IPS-NIHi7 (cell line): ENCODE measurements at regions not wholly inside any gene's neighbourhood (a gene's known extent, or its start where the extent isn't known, plus 50 kb on each side); places are given as distances from the start of the nearest gene placed in this dataset.

Source experiments
- DNase-seq: peaks from one replicate; pipeline ENCODE4 v3.0.0; 2012; ENCODE audit warnings: mixed read lengths; ENCODE audit errors: extremely low spot score

DNA sequence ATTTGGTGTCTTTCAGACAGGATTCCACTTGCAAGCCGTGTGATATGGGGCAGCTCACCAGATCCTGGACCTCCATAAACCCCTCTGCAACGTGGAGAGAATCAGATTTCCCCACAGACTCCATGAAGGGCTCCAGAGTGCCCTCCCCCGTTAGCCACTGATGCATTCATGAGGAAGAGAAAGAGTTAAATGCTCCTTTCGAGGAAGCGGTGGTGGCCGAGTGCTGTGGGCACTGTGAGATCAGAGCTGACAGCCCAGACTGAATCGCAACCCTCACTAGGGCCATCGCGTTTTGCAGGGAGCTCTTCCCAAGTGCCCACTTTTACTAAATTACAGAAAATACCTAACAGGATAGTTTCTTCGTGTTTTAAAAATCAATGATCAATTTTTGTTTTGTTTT lies 226.3 kb upstream of the ZNF32 start:
- DNase-seq: no peak

DNA sequence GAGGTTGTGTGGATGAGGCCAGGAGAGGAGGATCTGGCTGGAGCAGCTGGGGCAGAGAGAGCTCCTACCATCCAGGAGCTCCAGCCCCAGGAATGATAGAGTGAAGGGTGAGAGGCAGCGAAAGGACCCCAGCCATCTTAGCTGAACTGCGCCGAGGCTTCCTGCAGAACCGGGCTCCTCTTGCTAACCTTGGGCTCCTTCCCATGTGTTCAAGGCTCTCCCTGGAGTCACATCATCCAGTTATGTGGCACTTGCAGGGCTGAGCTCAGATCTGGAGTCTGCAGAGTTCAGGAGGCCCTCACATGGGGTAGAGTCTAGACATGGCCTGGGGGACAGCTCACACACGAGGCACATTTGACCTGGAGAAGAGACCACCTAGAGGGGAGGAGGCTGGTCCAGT lies 225.0 kb upstream of the ZNF32 start:
- DNase-seq: no peak

DNA sequence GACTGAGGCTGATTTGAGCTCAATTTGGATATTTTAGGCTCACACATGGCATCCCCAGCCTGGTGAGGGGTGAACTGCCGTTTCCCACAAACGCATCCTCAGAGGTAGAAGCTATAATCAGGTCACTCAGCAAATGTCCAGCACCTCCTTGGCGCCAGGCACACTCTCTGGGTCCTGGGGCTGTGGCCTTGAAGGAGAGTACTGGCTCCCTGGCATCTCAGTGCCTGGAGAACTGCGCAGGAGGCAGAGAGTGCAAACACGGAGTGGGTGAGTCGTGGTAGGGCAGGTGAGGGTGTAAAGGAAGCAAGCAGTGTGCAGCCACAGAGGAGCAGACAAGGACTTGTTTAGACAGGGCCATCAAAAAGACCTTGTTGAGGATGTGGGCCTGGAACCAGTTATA lies 224.0 kb upstream of the ZNF32 start:
- no peak for DNase-seq

GRCh38 chr10:43871545-43871944 lies 222.9 kb upstream of the ZNF32 start:
- DNase-seq: no peak

DNA sequence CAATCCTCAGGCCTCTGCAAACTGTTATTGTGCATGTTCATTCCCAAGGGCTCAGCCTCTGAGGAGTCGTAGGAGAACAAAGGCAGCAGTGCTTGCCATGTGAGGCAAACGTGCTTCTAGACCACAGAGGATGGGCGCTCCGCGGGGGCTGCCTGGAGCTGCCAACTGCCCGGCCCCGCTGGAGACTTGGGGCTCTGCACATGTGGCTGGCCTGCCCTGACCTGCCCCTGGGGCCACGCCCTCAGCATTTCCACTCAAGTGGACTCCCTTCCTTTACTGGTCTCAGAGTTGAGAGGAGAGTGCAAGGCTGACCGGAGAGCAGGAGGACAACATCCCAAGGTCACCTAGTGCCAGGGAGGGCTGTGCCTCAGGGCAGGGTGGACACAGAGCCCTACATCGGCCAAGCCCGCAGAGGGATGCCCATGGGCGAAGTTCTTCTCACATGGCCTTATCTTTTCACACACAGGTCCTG lies 222.3 kb upstream of the ZNF32 start:
- DNase-seq: no peak

- DNase-seq: no peak
Observed at GRCh38 chr10:43869669-43870322, 221.1 kb upstream of the ZNF32 start.

- no peak for DNase-seq
Observed at GRCh38 chr10:43868952-43869351, 220.3 kb upstream of the ZNF32 start.

DNA sequence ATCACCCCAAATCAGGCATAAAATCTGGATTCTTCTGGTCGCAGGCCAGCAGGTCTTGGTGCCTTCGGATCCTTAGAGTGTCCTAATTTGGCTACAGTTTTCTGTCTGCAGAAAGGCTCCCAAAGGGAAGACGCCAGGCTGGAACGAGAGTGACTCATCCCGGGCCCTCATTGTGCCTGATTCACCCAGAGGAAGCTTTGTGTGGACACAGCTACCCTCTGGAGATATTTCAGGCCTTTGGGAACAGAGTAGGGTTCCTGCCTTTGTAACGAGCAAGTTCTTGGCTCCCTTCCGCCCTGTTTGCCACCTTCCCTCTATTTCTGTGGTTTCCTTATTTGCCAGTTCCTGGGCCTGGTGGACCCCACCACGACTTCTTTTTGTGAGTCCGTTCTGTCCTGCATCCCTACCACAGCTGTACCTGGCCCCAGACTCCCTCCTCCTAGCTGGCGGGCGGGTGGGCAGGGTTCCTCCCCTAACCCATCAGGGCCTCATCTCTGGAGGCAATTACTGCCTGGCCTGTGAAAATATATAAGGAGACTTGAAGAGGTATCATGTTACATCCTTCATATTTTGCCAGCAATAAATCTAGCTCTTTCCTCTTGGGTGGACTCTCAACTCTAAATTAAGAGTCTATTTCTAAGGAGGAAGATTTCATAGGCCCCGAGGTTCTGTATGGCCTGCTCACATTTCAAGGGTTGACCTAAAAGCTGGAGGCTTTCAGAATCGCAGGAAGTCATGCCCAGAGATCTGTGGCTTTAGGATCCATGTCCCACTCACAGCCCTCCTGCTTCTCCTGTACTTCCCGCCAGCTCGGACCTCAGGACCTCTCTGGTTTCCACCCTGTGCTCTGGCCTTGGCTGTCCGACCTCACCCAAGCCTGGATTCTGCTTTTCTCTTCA lies 219.2 kb upstream of the ZNF32 start:
- DNase-seq: no peak

DNA sequence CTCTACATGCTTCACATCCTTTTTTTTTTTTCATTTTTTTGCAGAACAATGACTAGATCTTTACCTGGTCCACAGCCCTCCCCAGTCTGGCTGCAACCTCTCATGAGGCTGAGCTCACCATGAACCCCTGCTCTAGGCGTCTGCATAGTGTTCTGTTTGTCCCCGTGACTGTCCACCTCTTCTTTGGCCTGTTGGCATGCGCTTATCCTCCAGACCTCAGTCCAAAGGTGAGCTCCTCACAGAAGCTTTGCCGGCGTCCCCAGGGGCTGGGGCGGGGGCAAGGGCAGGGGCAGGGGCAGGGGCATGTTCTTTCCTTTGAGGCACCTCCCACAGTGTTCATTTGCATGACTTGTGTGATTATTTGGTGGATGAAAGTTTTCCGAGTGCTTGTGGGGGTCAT lies 218.4 kb upstream of the ZNF32 start:
- no peak for DNase-seq

GRCh38 chr10:43866712-43867111 lies 218.0 kb upstream of the ZNF32 start:
- no peak for DNase-seq

DNA sequence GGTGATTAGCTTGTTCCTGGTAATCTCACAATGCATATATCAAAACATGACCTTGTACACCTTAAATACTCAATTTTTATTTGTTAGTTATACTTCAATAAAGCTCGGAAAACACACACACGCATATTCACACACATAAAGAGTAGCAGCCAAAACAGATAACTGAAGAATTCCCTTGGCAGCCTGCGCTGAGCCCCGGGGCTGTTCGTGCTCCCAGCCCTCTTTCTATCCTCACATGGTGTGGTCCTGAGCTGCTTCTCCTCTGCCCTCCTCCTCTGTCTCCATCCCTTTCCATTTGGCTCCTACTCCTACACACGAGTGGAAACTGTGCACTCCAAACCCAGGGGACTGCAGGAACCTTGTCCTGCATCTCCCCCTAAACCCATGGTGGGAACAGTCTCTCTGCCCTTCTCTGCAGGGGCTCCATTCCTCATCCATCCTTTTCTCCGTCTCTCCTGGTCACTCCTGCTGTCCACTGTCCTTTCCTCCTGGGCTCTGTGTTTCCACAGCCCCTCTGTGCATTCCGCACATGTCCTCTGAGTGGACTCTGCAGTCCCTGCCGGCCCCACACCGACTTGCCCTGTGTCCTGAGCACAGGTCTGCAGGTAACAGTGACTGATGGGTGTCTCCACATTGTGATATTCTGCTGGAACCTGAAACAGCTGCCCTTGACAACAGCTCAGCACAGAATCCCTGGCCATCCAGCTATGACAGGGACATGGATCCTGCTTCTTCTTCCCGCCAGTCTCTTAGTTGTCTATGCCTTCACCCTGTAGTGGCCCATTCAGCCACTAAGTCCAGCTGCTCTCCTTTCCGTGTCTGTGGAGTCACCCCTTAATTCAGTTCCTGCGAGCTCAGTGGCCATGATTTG lies 216.8 kb upstream of the ZNF32 start:
- DNase-seq: no peak

DNA sequence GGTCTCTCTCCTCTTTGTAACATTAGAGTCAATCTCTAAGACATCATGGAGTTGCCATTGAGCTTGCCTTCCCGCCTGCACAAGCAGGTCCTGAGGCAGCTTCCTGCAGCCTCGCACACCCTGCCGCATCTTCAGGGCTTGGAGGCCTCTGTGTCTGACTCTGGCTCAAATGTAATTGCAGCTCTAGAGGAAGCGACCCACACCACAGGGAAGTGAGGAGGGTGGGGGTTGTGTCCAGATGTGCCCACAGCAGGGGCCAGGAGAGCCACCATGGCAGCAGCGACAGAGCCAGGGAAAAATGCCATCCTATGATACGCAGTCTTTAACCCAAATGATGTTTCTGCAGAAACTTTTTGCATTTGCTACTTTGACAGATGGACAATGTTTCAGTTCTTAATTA lies 216.0 kb upstream of the ZNF32 start:
- no peak for DNase-seq

- DNase-seq: no peak
Observed at GRCh38 chr10:43863859-43864591, 215.3 kb upstream of the ZNF32 start.

DNA sequence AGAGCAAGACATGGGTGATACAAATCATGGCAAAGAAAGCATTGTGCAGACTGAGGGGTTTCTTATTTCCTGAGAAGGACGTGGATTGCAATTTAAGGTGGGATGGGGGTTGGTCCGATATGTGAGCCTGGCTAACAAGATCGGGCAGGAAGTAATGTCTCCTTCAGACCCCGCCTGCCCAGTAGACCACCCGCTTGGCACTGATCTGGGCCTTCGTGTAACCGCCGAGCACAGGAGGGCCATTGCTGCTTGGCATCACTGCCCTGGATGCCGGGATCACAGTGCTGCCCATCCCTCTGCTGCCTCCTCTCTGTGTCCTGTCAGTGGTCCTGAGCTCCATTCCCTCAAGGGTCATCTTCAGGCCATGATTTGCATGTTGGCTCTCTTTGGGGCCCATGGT lies 214.6 kb upstream of the ZNF32 start:
- DNase-seq: no peak

- no peak for DNase-seq
Observed at GRCh38 chr10:43862756-43863155, 214.1 kb upstream of the ZNF32 start.

DNA sequence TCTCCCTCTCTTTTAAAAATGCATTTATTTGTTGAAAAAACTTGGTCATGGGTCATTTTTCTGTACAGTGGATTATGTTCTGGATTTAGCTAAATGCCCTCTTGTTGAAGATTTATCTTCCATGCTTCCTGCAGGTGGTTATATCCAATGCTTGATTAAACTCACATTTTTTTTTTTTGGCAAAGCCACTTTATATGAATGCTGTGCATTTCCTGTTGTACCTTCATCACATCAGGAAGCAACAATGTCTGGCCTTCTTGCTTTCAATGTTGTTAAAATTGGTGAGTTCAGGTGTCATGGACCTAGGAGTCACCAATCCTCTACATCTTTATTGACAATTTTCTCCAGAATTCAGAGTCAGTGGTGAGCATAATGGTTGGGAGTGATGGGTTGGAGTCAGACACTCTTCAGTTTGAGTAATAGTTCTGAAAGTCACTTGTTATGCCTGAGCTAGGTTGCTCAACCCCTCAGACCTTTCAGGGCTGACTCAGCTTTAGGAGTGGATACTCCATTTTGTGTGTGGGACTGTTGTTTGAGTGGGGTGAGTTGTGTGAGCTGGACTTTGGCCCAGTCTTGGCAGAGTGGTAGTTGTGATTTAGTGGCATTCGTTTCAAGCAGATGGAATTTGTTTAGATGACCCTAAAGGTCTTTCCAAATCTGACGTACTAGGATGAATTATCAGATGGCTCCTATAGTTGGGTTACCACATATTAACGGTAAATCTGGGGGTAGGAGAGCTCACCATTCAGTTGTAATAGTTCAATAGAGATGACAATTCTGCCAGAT lies 213.5 kb upstream of the ZNF32 start:
- no peak for DNase-seq

GRCh38 chr10:43859016-43859525 lies 210.4 kb upstream of the ZNF32 start:
- no peak for DNase-seq

GRCh38 chr10:43857931-43858315 lies 209.2 kb upstream of the ZNF32 start:
- DNase-seq: no peak

- no peak for DNase-seq
Observed at GRCh38 chr10:43857206-43857930, 208.7 kb upstream of the ZNF32 start.

DNA sequence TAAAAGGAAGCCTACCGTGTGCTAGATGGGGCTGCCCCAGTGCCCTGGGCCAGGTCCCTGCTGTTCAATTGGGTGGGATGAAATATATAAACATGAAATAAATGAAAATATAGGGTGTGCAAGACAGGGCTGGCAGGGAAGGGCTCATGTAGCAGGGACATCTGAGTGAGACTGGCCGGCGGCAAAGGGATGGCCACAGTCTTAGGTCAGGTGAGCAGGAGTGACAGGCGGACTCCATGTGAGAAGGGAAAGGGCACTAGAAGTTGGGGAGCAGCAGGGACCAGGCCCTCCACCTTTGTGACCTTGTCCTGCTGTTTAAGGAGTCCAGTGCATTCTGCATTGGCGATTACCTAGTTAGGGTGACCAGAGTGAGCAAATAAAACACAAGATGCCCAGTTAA lies 207.6 kb upstream of the ZNF32 start:
- no peak for DNase-seq
